Activated CD4-positive, alpha-beta T cell treated with anti-CD3 and anti-CD28 coated beads for 48 hours (primary cell): ENCODE measurements at regions not wholly inside any gene's neighbourhood (a gene's known extent, or its start where the extent isn't known, plus 50 kb on each side); places are given as distances from the start of the nearest gene placed in this dataset.
"Not testable (repeated sequence)": the region's sequence is repeated elsewhere in the genome, so short reads cannot be mapped to it uniquely, and the experiment has no call there.

Experiments
- DNase-seq: peaks from one replicate; pipeline ENCODE4 v3.0.0-alpha.2; 2020

GRCh38 chr9:99650187-99650874 is 171.4 kb upstream of the NR4A3 start:
- no peak for DNase-seq

GRCh38 chr9:99660191-99660636 is 161.5 kb upstream of the NR4A3 start:
- DNase-seq: no peak

GRCh38 chr9:99663297-99663696 is 158.4 kb upstream of the NR4A3 start:
- no peak for DNase-seq

GRCh38 chr9:99663856-99664255 is 157.8 kb upstream of the NR4A3 start:
- DNase-seq: no peak

- DNase-seq: no peak
Observed at GRCh38 chr9:99666571-99666970, 155.1 kb upstream of the NR4A3 start.

GRCh38 chr9:99670886-99671285 is 150.8 kb upstream of the NR4A3 start:
- DNase-seq: not testable (repeated sequence)

- DNase-seq: no peak
Observed at GRCh38 chr9:99677281-99677680, 144.4 kb upstream of the NR4A3 start.

- DNase-seq: no peak
Observed at GRCh38 chr9:99678566-99678965, 143.1 kb upstream of the NR4A3 start.

- DNase-seq: no peak
Observed at GRCh38 chr9:99680191-99680590, 141.5 kb upstream of the NR4A3 start.

GRCh38 chr9:99681113-99681512 is 140.6 kb upstream of the NR4A3 start:
- DNase-seq: no peak

- DNase-seq: no peak
Observed at GRCh38 chr9:99682378-99682777, 139.3 kb upstream of the NR4A3 start.

GRCh38 chr9:99682870-99683269 is 138.8 kb upstream of the NR4A3 start:
- no peak for DNase-seq

GRCh38 chr9:99690573-99690972 is 131.1 kb upstream of the NR4A3 start:
- no peak for DNase-seq

GRCh38 chr9:99693888-99694287 is 127.8 kb upstream of the NR4A3 start:
- DNase-seq: no peak

- no peak for DNase-seq
Observed at GRCh38 chr9:99694393-99694792, 127.3 kb upstream of the NR4A3 start.

GRCh38 chr9:99699396-99699795 is 122.3 kb upstream of the NR4A3 start:
- DNase-seq: no peak

GRCh38 chr9:99712214-99712613 is 109.5 kb upstream of the NR4A3 start:
- no peak for DNase-seq

- no peak for DNase-seq
Observed at GRCh38 chr9:99713838-99714306, 107.8 kb upstream of the NR4A3 start.

GRCh38 chr9:99718631-99719030 is 103.1 kb upstream of the NR4A3 start:
- DNase-seq: no peak

GRCh38 chr9:99720455-99721050 is 101.1 kb upstream of the NR4A3 start:
- no peak for DNase-seq

- no peak for DNase-seq
Observed at GRCh38 chr9:99721898-99722297, 99.8 kb upstream of the NR4A3 start.

- no peak for DNase-seq
Observed at GRCh38 chr9:99722877-99723276, 98.8 kb upstream of the NR4A3 start.

- no peak for DNase-seq
Observed at GRCh38 chr9:99724640-99725039, 97.0 kb upstream of the NR4A3 start.

- no peak for DNase-seq
Observed at GRCh38 chr9:99725852-99726251, 95.8 kb upstream of the NR4A3 start.

- DNase-seq: no peak
Observed at GRCh38 chr9:99726758-99727157, 94.9 kb upstream of the NR4A3 start.
